GM12872 (cell line): ENCODE measurements at regions not wholly inside any gene's neighbourhood (a gene's known extent, or its start where the extent isn't known, plus 50 kb on each side); places are given as distances from the start of the nearest gene placed in this dataset.

ENCODE experiments used
- CTCF ChIP-seq: IDR thresholded peaks from 3 replicates; pipeline ENCODE4 v1.5.1; 2011; ENCODE audit warnings: low read depth, mild to moderate bottlenecking, low read length, moderate library complexity; ENCODE audit not compliant: insufficient read depth

GRCh38 chr12:97275256-97275655 is 187.3 kb upstream of the RMST start:
- TF ChIP-seq CTCF = no peak

GRCh38 chr12:97275728-97276590 is 186.6 kb upstream of the RMST start:
- no peak for TF ChIP-seq CTCF

- TF ChIP-seq CTCF = no peak
These were observed 185.8 kb upstream of the RMST start for GRCh38 chr12:97276661-97277429.

GRCh38 chr12:97283297-97283696 is 179.3 kb upstream of the RMST start:
- TF ChIP-seq CTCF = peak; percentile 51

- no peak for TF ChIP-seq CTCF
These were observed 174.1 kb upstream of the RMST start for GRCh38 chr12:97288531-97288930.

- no peak for TF ChIP-seq CTCF
These were observed 170.0 kb upstream of the RMST start for GRCh38 chr12:97292588-97292987.

- TF ChIP-seq CTCF = no peak
These were observed 169.1 kb upstream of the RMST start for GRCh38 chr12:97293541-97293940.
